H1 (cell line): ENCODE measurements at regions not wholly inside any gene's neighbourhood (a gene's known extent, or its start where the extent isn't known, plus 50 kb on each side); places are given as distances from the start of the nearest gene placed in this dataset.

Experiments used
- CTCF ChIA-PET: fragments of 300-600 bp; sonication (Branson Sonifier 250); formaldehyde crosslinking; loops from one replicate; lab custom pipeline; 2021; ENCODE audit not compliant: partially characterized antibody; lab: Charles Lee
- POLR2A ChIA-PET: fragments of 300-600 bp; sonication (Branson Sonifier 250); formaldehyde crosslinking; loops from one replicate; lab custom pipeline; 2021; ENCODE audit warnings: inconsistent platforms; ENCODE audit not compliant: partially characterized antibody; lab: Charles Lee
- DNase-seq, 2 experiments: peaks; one replicate each; pipeline versions ENCODE4 v3.0.0 to v3.0.0-alpha.2; 2010 to 2022; ENCODE audit warnings: low spot score in 2 of 2, low read depth in 1 of 2, mixed read lengths in 1 of 2
- FAIRE-seq: peaks from 2 replicates; lab custom pipeline; 2011; peaks lifted over from hg19 to GRCh38; lab: Jason Lieb, UNC
- H2AFZ ChIP-seq: 2 replicates; pipeline ENCODE4 v1.8.1; 2012; ENCODE audit warnings: low read length, inconsistent platforms
- H2AK5ac ChIP-seq: 2 replicates; pipeline ENCODE4 v1.6.1; 2013; ENCODE audit warnings: low read depth, low read length
- H2BK120ac ChIP-seq: replicated peaks from 2 replicates; pipeline ENCODE3; 2013; ENCODE audit warnings: low read depth, low read length, inconsistent platforms
- H2BK12ac ChIP-seq: 2 replicates; pipeline ENCODE4 v1.6.1; 2013; ENCODE audit warnings: low read depth, low read length
- H2BK15ac ChIP-seq: 2 replicates; pipeline ENCODE4 v1.6.1; 2013; ENCODE audit warnings: low read length
- H2BK20ac ChIP-seq: 2 replicates; pipeline ENCODE4 v1.6.1; 2013; ENCODE audit warnings: low read length
- H2BK5ac ChIP-seq: 2 replicates; pipeline ENCODE4 v1.6.1; 2013; ENCODE audit warnings: low read depth, low read length
- H3K14ac ChIP-seq: 2 replicates; pipeline ENCODE4 v1.6.1; 2013; ENCODE audit warnings: inconsistent platforms; ENCODE audit not compliant: insufficient read length
- H3K18ac ChIP-seq: 2 replicates; pipeline ENCODE4 v1.6.1; 2013; ENCODE audit warnings: low read length; ENCODE audit errors: extremely low read depth
- H3K23ac ChIP-seq: 2 replicates; pipeline ENCODE4 v1.6.1; 2013; ENCODE audit warnings: inconsistent platforms; ENCODE audit not compliant: insufficient read length
- H3K23me2 ChIP-seq: 2 replicates; pipeline ENCODE4 v1.6.1; 2013; ENCODE audit warnings: low read depth, low read length
- H3K27ac ChIP-seq: 2 replicates; pipeline ENCODE4 v1.6.1; 2011; ENCODE audit warnings: low read depth, low read length, inconsistent platforms
- H3K27me3 ChIP-seq, 4 experiments: replicated peaks in 1 of 4; 1 replicate in 1 of 4; 2 replicates in 3 of 4; pipeline versions ENCODE4 v1.6.1 to v1.8.1; 2011 to 2013; ENCODE audit warnings: low read length in 3 of 4, mild to moderate bottlenecking in 3 of 4, inconsistent platforms in 2 of 4, mixed read lengths in 2 of 4, moderate library complexity in 1 of 4; ENCODE audit not compliant: control insufficient read depth in 3 of 4, insufficient read depth in 3 of 4; ENCODE audit errors: extremely low read depth in 1 of 4
- H3K36me3 ChIP-seq, 4 experiments: 2 replicates each; pipeline versions ENCODE4 v1.6.1 to v1.8.1; 2011 to 2013; ENCODE audit warnings: mild to moderate bottlenecking in 4 of 4, low read length in 3 of 4, moderate library complexity in 2 of 4, control low read depth in 1 of 4, inconsistent platforms in 1 of 4; ENCODE audit not compliant: insufficient read depth in 4 of 4, control insufficient read depth in 2 of 4
- H3K4ac ChIP-seq: replicated peaks from 2 replicates; pipeline ENCODE3; 2013; ENCODE audit warnings: low read length, low read depth, mixed read lengths, inconsistent platforms; ENCODE audit not compliant: insufficient read length
- H3K4me1 ChIP-seq, 4 experiments: replicated peaks in 1 of 4; 1 replicate in 1 of 4; 2 replicates in 3 of 4; pipeline versions ENCODE4 v1.6.1 to v1.8.1; 2011 to 2013; ENCODE audit warnings: low read length in 3 of 4, inconsistent platforms in 2 of 4, mixed read lengths in 1 of 4; ENCODE audit not compliant: insufficient read depth in 4 of 4, control insufficient read depth in 3 of 4
- H3K4me2 ChIP-seq, 2 experiments: 2 replicates each; pipeline versions ENCODE4 v1.6.1 to v1.8.1; 2011 to 2013; ENCODE audit warnings: low read depth in 2 of 2, low read length in 2 of 2, control low read depth in 1 of 2, inconsistent platforms in 1 of 2, mild to moderate bottlenecking in 1 of 2; ENCODE audit not compliant: insufficient read depth in 1 of 2
- H3K4me3 ChIP-seq, 4 experiments: fragments of 200-600, 300-600 bp in 1 of 4; sonication (generic), shearing (Covaris generic), sonication (Bioruptor Twin) in 1 of 4; 2 replicates each; pipeline versions ENCODE4 v1.5.1 to v1.8.1; 2011 to 2016; ENCODE audit warnings: low read length in 4 of 4, low read depth in 3 of 4, control low read depth in 2 of 4, inconsistent platforms in 2 of 4, mild to moderate bottlenecking in 2 of 4, mixed read lengths in 1 of 4, moderate library complexity in 1 of 4; ENCODE audit not compliant: insufficient read depth in 2 of 4; ENCODE audit errors: extremely low read depth in 1 of 4
- H3K56ac ChIP-seq: replicated peaks from 2 replicates; pipeline ENCODE3; 2013; ENCODE audit warnings: low read depth, mild to moderate bottlenecking, mixed read lengths, low read length, inconsistent platforms; ENCODE audit not compliant: insufficient read length
- H3K79me1 ChIP-seq: 2 replicates; pipeline ENCODE4 v1.6.1; 2013; ENCODE audit warnings: low read depth, low read length, control low read depth
- H3K79me2 ChIP-seq, 2 experiments: 2 replicates each; pipeline versions ENCODE4 v1.6.1 to v1.8.1; 2012 to 2013; ENCODE audit warnings: low read length in 2 of 2, mild to moderate bottlenecking in 2 of 2, inconsistent platforms in 1 of 2; ENCODE audit not compliant: insufficient read depth in 2 of 2, control insufficient read depth in 1 of 2
- H3K9ac ChIP-seq, 4 experiments: replicated peaks in 1 of 4; 1 replicate in 1 of 4; 2 replicates in 3 of 4; pipeline versions ENCODE4 v1.6.1 to v1.8.1; 2011 to 2013; ENCODE audit warnings: low read depth in 3 of 4, low read length in 3 of 4, control low read depth in 2 of 4, mild to moderate bottlenecking in 2 of 4, moderate library complexity in 2 of 4, inconsistent platforms in 1 of 4; ENCODE audit errors: extremely low read depth in 1 of 4
- H3K9me3 ChIP-seq, 2 experiments: 2 replicates each; pipeline versions ENCODE4 v1.6.1 to v1.8.1; 2012 to 2013; ENCODE audit warnings: mild to moderate bottlenecking in 2 of 2, moderate library complexity in 2 of 2, control low read depth in 1 of 2, inconsistent platforms in 1 of 2, low read depth in 1 of 2, low read length in 1 of 2, mixed read lengths in 1 of 2; ENCODE audit not compliant: insufficient read depth in 2 of 2
- H4K20me1 ChIP-seq, 2 experiments: replicated peaks in 1 of 2; 2 replicates each; pipeline versions ENCODE3 to v1.8.1; 2011 to 2013; ENCODE audit warnings: inconsistent platforms in 2 of 2, low read length in 2 of 2, mild to moderate bottlenecking in 1 of 2; ENCODE audit not compliant: insufficient read depth in 2 of 2, control insufficient read depth in 1 of 2
- H4K5ac ChIP-seq: 2 replicates; pipeline ENCODE4 v1.6.1; 2013; ENCODE audit warnings: low read length, low read depth, mixed read lengths, inconsistent platforms; ENCODE audit not compliant: insufficient read length
- H4K8ac ChIP-seq: 2 replicates; pipeline ENCODE4 v1.8.0; 2013; ENCODE audit warnings: mild to moderate bottlenecking, moderate library complexity, low read length, inconsistent platforms; ENCODE audit not compliant: insufficient read depth; ENCODE audit errors: extremely low read depth
- H4K91ac ChIP-seq: replicated peaks from 2 replicates; pipeline ENCODE3; 2013; ENCODE audit warnings: low read length, mixed read lengths, inconsistent platforms; ENCODE audit not compliant: insufficient read length
- ATF2 ChIP-seq: IDR thresholded peaks from 2 replicates; pipeline ENCODE4 v1.6.1; 2012; ENCODE audit warnings: low read length, inconsistent platforms
- BRCA1 ChIP-seq: IDR thresholded peaks from 2 replicates; pipeline ENCODE4 v1.6.1; 2012; ENCODE audit warnings: low read depth, low read length, improper control_type of control experiment
- CHD2 ChIP-seq: IDR thresholded peaks from 2 replicates; pipeline ENCODE4 v1.6.1; 2012; ENCODE audit warnings: low read length, improper control_type of control experiment
- JUN ChIP-seq: IDR thresholded peaks from 2 replicates; pipeline ENCODE4 v1.6.1; 2011; ENCODE audit warnings: low read depth, mild to moderate bottlenecking, improper control_type of control experiment, low read length
- KDM1A ChIP-seq: fragments of 200-600, 300-600 bp; sonication (generic); IDR thresholded peaks from 2 replicates; pipeline ENCODE4 v1.7.1; 2016; ENCODE audit warnings: mild to moderate bottlenecking, low read length, borderline replicate concordance
- MAFK ChIP-seq: IDR thresholded peaks from 2 replicates; pipeline ENCODE4 v1.6.1; 2012; ENCODE audit warnings: low read depth, mild to moderate bottlenecking, improper control_type of control experiment, low read length
- NANOG ChIP-seq: IDR thresholded peaks from 2 replicates; pipeline ENCODE4 v1.6.1; 2011; ENCODE audit warnings: low read length, low read depth, mild to moderate bottlenecking, inconsistent platforms; ENCODE audit not compliant: insufficient read depth, poor library complexity, severe bottlenecking
- PHF8 ChIP-seq: fragments of 200-600 bp; sonication (generic); conservative IDR thresholded peaks from 2 replicates; pipeline ENCODE4 v1.7.1; 2012; ENCODE audit warnings: low read depth, mild to moderate bottlenecking, inconsistent platforms, low read length, moderate library complexity
- POLR2A ChIP-seq, 2 experiments: IDR thresholded peaks; 1 replicate in 1 of 2; 2 replicates in 1 of 2; pipeline ENCODE4 v1.6.1; 2011; ENCODE audit warnings: low read depth in 2 of 2, low read length in 2 of 2, mild to moderate bottlenecking in 2 of 2; ENCODE audit errors: control extremely low read depth in 1 of 2
- RBBP5 ChIP-seq: IDR thresholded peaks from 2 replicates; pipeline ENCODE4 v1.7.1; 2012; ENCODE audit warnings: low read depth, mild to moderate bottlenecking, inconsistent platforms, low read length, moderate library complexity, borderline replicate concordance
- RFX5 ChIP-seq: IDR thresholded peaks from 2 replicates; pipeline ENCODE4 v1.6.1; 2011; ENCODE audit warnings: low read depth, low read length, improper control_type of control experiment, borderline replicate concordance
- SAP30 ChIP-seq: fragments of 300-600 bp; sonication (generic); IDR thresholded peaks from 2 replicates; pipeline ENCODE4 v1.7.1; 2012; ENCODE audit warnings: low read length, moderate library complexity, mild to moderate bottlenecking, inconsistent platforms; ENCODE audit not compliant: insufficient read depth, insufficient replicate concordance
- SIRT6 ChIP-seq: IDR thresholded peaks from one replicate; pipeline ENCODE4 v1.7.1; 2012; ENCODE audit warnings: low read length, inconsistent platforms
- TBP ChIP-seq: IDR thresholded peaks from 2 replicates; pipeline ENCODE4 v1.6.1; 2011; ENCODE audit warnings: low read depth, low read length, improper control_type of control experiment
- WGBS, 2 experiments: shearing (Covaris generic) in 1 of 2; methylation state at CpG; one replicate each; pipeline versions ENCODE4 v1.1.6 to v1.1.7; 2013 to 2015; ENCODE audit warnings: low lambda C conversion rate in 2 of 2, mixed read lengths in 2 of 2, inconsistent platforms in 1 of 2, low coverage in 1 of 2, missing lambda C conversion rate in 1 of 2; ENCODE audit not compliant: insufficient replicate concordance in 2 of 2, insufficient coverage in 1 of 2, insufficient read length in 1 of 2; ENCODE audit errors: extremely low coverage in 1 of 2, missing lambda C conversion rate in 1 of 2; 5-methylcytosine and 5-hydroxymethylcytosine counted together

GRCh38 chr6:167525774-167526173, 200.9 kb downstream of the TTLL2 start:
- H4K5ac ChIP-seq, result no peak overlapping the region
- no peak overlapping the region for H2AK5ac ChIP-seq
- no peaks in the 10 kb centered on the region for H3K79me1 ChIP-seq
- H4K91ac ChIP-seq, result no peak overlapping the region
- H3K27me3 ChIP-seq, result peaks cover under 1 to 11% (median 8%) of the 10 kb centered on the region in 4 experiments; a peak in 6 of 7 replicates
- H2BK20ac ChIP-seq, result no peak overlapping the region
- H3K9ac ChIP-seq, result no peak overlapping the region
- no peak overlapping the region for H3K23ac ChIP-seq
- H3K4ac ChIP-seq, result no peak overlapping the region
- no peak overlapping the region for H3K18ac ChIP-seq
- peaks cover 0 to 2% (median 0%) of the 10 kb centered on the region in 4 experiments; a peak in 2 of 7 replicates for H3K4me1 ChIP-seq
- no peak overlapping the region for H3K4me3 ChIP-seq
- H3K4me2 ChIP-seq, result no peak overlapping the region
- FAIRE-seq (no peak), DNase-seq (no peak)
- 91% methylated on average over 6 of the region's 6 CpGs; no CpG with 5 or more reads in 1 of the 2 experiments for WGBS, 2 experiments
- H3K14ac ChIP-seq, result no peak overlapping the region
- no peak overlapping the region for H2BK120ac ChIP-seq
- POLR2A ChIA-PET, result interaction anchor here (0.7 kb wide), 1 partner anchor 251 kb away, joined by 3 read pairs; no protein-coding TSS in a partner anchor
- H4K8ac ChIP-seq, result no peak overlapping the region
- H3K27ac ChIP-seq, result no peak overlapping the region
- H4K20me1 ChIP-seq, result no peaks in the 10 kb centered on the region
- no peak overlapping the region for H2BK5ac ChIP-seq
- H3K36me3 ChIP-seq, result no peaks in the 10 kb centered on the region
- H3K56ac ChIP-seq, result no peak overlapping the region
- CTCF ChIA-PET, result no interaction called here
- H3K9me3 ChIP-seq, result no peaks in the 10 kb centered on the region
- H2BK15ac ChIP-seq, result no peak overlapping the region
- H3K23me2 ChIP-seq, result no peaks in the 10 kb centered on the region
- H3K79me2 ChIP-seq, result no peaks in the 10 kb centered on the region
- H2AFZ ChIP-seq, result no peak overlapping the region
- no peak overlapping the region for H2BK12ac ChIP-seq
- TF ChIP-seq PHF8 (no peak), SAP30 (no peak), ATF2 (no peak), RBBP5 (no peak), CHD2 (no peak), TBP (no peak), JUN (no peak), NANOG (no peak), SIRT6 (no peak), RFX5 (no peak), KDM1A (no peak), MAFK (no peak), BRCA1 (no peak), POLR2A (IDR thresholded peaks at IDR 0.05; ENCODE audit: control extremely low read depth in 1 of 2, low read depth in 2 of 2, low read length in 2 of 2) (no peak)
